ENCODE measurements at regions not wholly inside any gene's neighbourhood (a gene's known extent, or its start where the extent isn't known, plus 50 kb on each side); places are given as distances from the start of the nearest gene placed in this dataset.

GRCh38 chr2:211170843-211171242 lies 614.4 kb downstream of the CPS1 start:
- ChIA-PET CTCF (ENCODE audit: unreplicated experiment) (no interaction called here), POLR2A (no interaction called here)
- Histone ChIP-seq H3K4me1 (ENCODE audit: insufficient read depth, low read length, poor library complexity, severe bottlenecking) (no peaks in the 10 kb centered on the region), H3K79me2 (ENCODE audit: insufficient read depth, low read depth, low read length) (no peaks in the 10 kb centered on the region), H2AFZ (ENCODE audit: low read length) (no peak overlapping the region), H3K9me3 (ENCODE audit: low read length) (no peaks in the 10 kb centered on the region), H3K36me3 (ENCODE audit: insufficient read depth, low read length) (no peaks in the 10 kb centered on the region), H3K4me3 (ENCODE audit: low read depth, low read length, poor library complexity, severe bottlenecking) (no peak overlapping the region), H3K4me2 (ENCODE audit: low read length) (no peak overlapping the region), H4K20me1 (ENCODE audit: insufficient read depth, low read length) (no peaks in the 10 kb centered on the region), H3K27ac (ENCODE audit: low read depth, low read length, poor library complexity, severe bottlenecking) (no peak overlapping the region), H3K9me2 (ENCODE audit: insufficient read depth, low read length) (no peaks in the 10 kb centered on the region)
- BruUV-seq (replicated peaks): no TSS peak
- DNase-seq (ENCODE audit: low spot score): no peak
- intact Hi-C loops (cut with micrococcal nuclease; ENCODE audit: unreplicated experiment): no loop called here
- TF ChIP-seq CTCF (conservative IDR thresholded peaks at IDR 0.05; ENCODE audit: low read length) (no peak), EZH2phosphoT487 (IDR thresholded peaks at IDR 0.05; ENCODE audit: borderline replicate concordance, low read depth, low read length) (no peak)

GRCh38 chr2:211174021-211174420 lies 617.6 kb downstream of the CPS1 start:
- intact Hi-C loops (cut with micrococcal nuclease; ENCODE audit: unreplicated experiment): no loop called here
- Histone ChIP-seq H3K4me2 (ENCODE audit: low read length) (no peak overlapping the region), H3K4me3 (ENCODE audit: low read depth, low read length, poor library complexity, severe bottlenecking) (no peak overlapping the region), H3K36me3 (ENCODE audit: insufficient read depth, low read length) (no peaks in the 10 kb centered on the region), H3K4me1 (ENCODE audit: insufficient read depth, low read length, poor library complexity, severe bottlenecking) (no peaks in the 10 kb centered on the region), H3K27ac (ENCODE audit: low read depth, low read length, poor library complexity, severe bottlenecking) (no peak overlapping the region), H4K20me1 (ENCODE audit: insufficient read depth, low read length) (no peaks in the 10 kb centered on the region), H3K9me2 (ENCODE audit: insufficient read depth, low read length) (no peaks in the 10 kb centered on the region), H3K79me2 (ENCODE audit: insufficient read depth, low read depth, low read length) (no peaks in the 10 kb centered on the region), H2AFZ (ENCODE audit: low read length) (no peak overlapping the region), H3K9me3 (ENCODE audit: low read length) (no peaks in the 10 kb centered on the region)
- POLR2A ChIA-PET: interaction anchor here (0.5 to 0.6 kb wide), 2 partner anchors 9 to 912 kb away, joined by 3 to 4 read pairs; no protein-coding TSS in a partner anchor
- CTCF ChIA-PET (ENCODE audit: unreplicated experiment): no interaction called here
- TF ChIP-seq CTCF (conservative IDR thresholded peaks at IDR 0.05; ENCODE audit: low read length): no peak
- no peak for TF ChIP-seq EZH2phosphoT487 (IDR thresholded peaks at IDR 0.05; ENCODE audit: borderline replicate concordance, low read depth, low read length)
- no peak for DNase-seq (ENCODE audit: low spot score)
- BruUV-seq (replicated peaks): no TSS peak

- H3K79me2 ChIP-seq (ENCODE audit: insufficient read depth, low read depth, low read length): no peaks in the 10 kb centered on the region
- H3K4me1 ChIP-seq (ENCODE audit: insufficient read depth, low read length, poor library complexity, severe bottlenecking): no peaks in the 10 kb centered on the region
- H3K9me2 ChIP-seq (ENCODE audit: insufficient read depth, low read length): no peaks in the 10 kb centered on the region
- intact Hi-C loops (cut with micrococcal nuclease; ENCODE audit: unreplicated experiment): no loop called here
- CTCF ChIA-PET (ENCODE audit: unreplicated experiment): no interaction called here
- H2AFZ ChIP-seq (ENCODE audit: low read length): no peak overlapping the region
- DNase-seq (ENCODE audit: low spot score): no peak
- no peaks in the 10 kb centered on the region for H4K20me1 ChIP-seq (ENCODE audit: insufficient read depth, low read length)
- H3K27ac ChIP-seq (ENCODE audit: low read depth, low read length, poor library complexity, severe bottlenecking): no peak overlapping the region
- no peak overlapping the region for H3K4me2 ChIP-seq (ENCODE audit: low read length)
- no TSS peak for BruUV-seq (replicated peaks)
- POLR2A ChIA-PET: no interaction called here
- no peaks in the 10 kb centered on the region for H3K9me3 ChIP-seq (ENCODE audit: low read length)
- no peak for TF ChIP-seq CTCF (conservative IDR thresholded peaks at IDR 0.05; ENCODE audit: low read length)
- TF ChIP-seq EZH2phosphoT487 (IDR thresholded peaks at IDR 0.05; ENCODE audit: borderline replicate concordance, low read depth, low read length): no peak
- H3K36me3 ChIP-seq (ENCODE audit: insufficient read depth, low read length): no peaks in the 10 kb centered on the region
- H3K4me3 ChIP-seq (ENCODE audit: low read depth, low read length, poor library complexity, severe bottlenecking): no peak overlapping the region
Measured at GRCh38 chr2:211174631-211175030, 618.2 kb downstream of the CPS1 start.
